B cell (primary cell): ENCODE measurements at regions not wholly inside any gene's neighbourhood (a gene's known extent, or its start where the extent isn't known, plus 50 kb on each side); places are given as distances from the start of the nearest gene placed in this dataset.
"Not testable (repeated sequence)": the region's sequence is repeated elsewhere in the genome, so short reads cannot be mapped to it uniquely, and the experiment has no call there.

ENCODE experiments used
- CTCF ChIP-seq: fragments of 200-600 bp; IDR thresholded peaks from one replicate; pipeline ENCODE4 v1.8.0; 2022; ENCODE audit warnings: antibody characterized with exemption, mild to moderate bottlenecking
- EZH2 ChIP-seq: IDR thresholded peaks from 2 replicates; pipeline ENCODE4 v1.6.1; 2012; ENCODE audit warnings: borderline replicate concordance, low read depth, mild to moderate bottlenecking, moderate library complexity, low read length; ENCODE audit not compliant: insufficient read depth, poor library complexity, severe bottlenecking

GRCh38 chr2:138426116-138426515 lies 75.5 kb upstream of the SPOPL start:
- not testable (repeated sequence) for TF ChIP-seq CTCF, EZH2
